A549 (cell line): ENCODE measurements at regions not wholly inside any gene's neighbourhood (a gene's known extent, or its start where the extent isn't known, plus 50 kb on each side); places are given as distances from the start of the nearest gene placed in this dataset.

Experiments
- ATAC-seq, 2 experiments: fragments of 200-7000 bp in 1 of 2; fragments of >200 bp in 1 of 2; cut with Nextera tagmentation in 1 of 2; cut with Tn5 transposase in 1 of 2; 3 replicates each; pipeline versions ENCODE4 v1.8.0 to v1.9.1; 2018 to 2020; ENCODE audit warnings: mild to moderate bottlenecking in 1 of 2, moderate library complexity in 1 of 2
- CTCF ChIA-PET: fragments of 300-600 bp; sonication (Branson Sonifier 250); formaldehyde crosslinking; extraction: SDS; loops from one replicate; lab custom pipeline; 2021; ENCODE audit warnings: antibody characterized with exemption, inconsistent platforms; lab: Yijun Ruan, JAX
- POLR2A ChIA-PET: fragments of 350-600 bp; formaldehyde crosslinking; extraction: SDS; loops from one replicate; lab custom pipeline; 2021; ENCODE audit warnings: antibody characterized with exemption, inconsistent platforms; lab: Yijun Ruan, JAX
- DNase-seq, 2 experiments: peaks; one replicate each; pipeline versions ENCODE4 v3.0.0 to v3.0.0-alpha.2; 2011 to 2016; ENCODE audit warnings: low read depth in 1 of 2, low spot score in 1 of 2
- FAIRE-seq: peaks from 2 replicates; lab custom pipeline; 2011; peaks lifted over from hg19 to GRCh38; lab: Jason Lieb, UNC
- H3K27ac ChIP-seq, 2 experiments: fragments of >200 bp; sonication (Bioruptor Twin); formaldehyde crosslinking; 3 replicates each; pipeline ENCODE4 v1.5.1; 2016 to 2017
- H3K4me1 ChIP-seq: fragments of >200 bp; sonication (Bioruptor Twin); formaldehyde crosslinking; 3 replicates; pipeline ENCODE4 v1.6.1; 2016
- H3K4me2 ChIP-seq: fragments of >200 bp; sonication (Bioruptor Twin); formaldehyde crosslinking; 3 replicates; pipeline ENCODE4 v1.6.1; 2016
- H3K4me3 ChIP-seq: fragments of >200 bp; sonication (Bioruptor Twin); formaldehyde crosslinking; 3 replicates; pipeline ENCODE4 v1.5.1; 2016
- H3K9me3 ChIP-seq: fragments of >200 bp; sonication (Bioruptor Twin); formaldehyde crosslinking; 3 replicates; pipeline ENCODE4 v1.6.1; 2016
- BHLHE40 ChIP-seq: IDR thresholded peaks from 2 replicates; pipeline ENCODE4 v1.6.1; 2012; ENCODE audit warnings: low read depth, low read length, inconsistent platforms
- CHD2 ChIP-seq: fragments of 150-350 bp; IDR thresholded peaks from 2 replicates; pipeline ENCODE4 v1.6.1; 2014; ENCODE audit warnings: low read length; ENCODE audit not compliant: partially characterized antibody
- CHD4 ChIP-seq: fragments of 200-600 bp; sonication (generic); IDR thresholded peaks from 2 replicates; pipeline ENCODE4 v1.6.1; 2016; ENCODE audit warnings: antibody characterized with exemption, mild to moderate bottlenecking, borderline replicate concordance
- EHF ChIP-seq: fragments of 250-450 bp; sonication (Bioruptor Pico); IDR thresholded peaks from 2 replicates; pipeline ENCODE4 v1.5.0; 2020; ENCODE audit warnings: mild to moderate bottlenecking
- EHMT2 ChIP-seq: fragments of 200-600 bp; sonication (generic); IDR thresholded peaks from 2 replicates; pipeline ENCODE4 v1.6.1; 2016; ENCODE audit warnings: antibody characterized with exemption, low read depth, mild to moderate bottlenecking, moderate library complexity
- EP300 ChIP-seq, 2 experiments: fragments of >200 bp; sonication (Bioruptor Twin); formaldehyde crosslinking; IDR thresholded peaks; 2 replicates in 1 of 2; 3 replicates in 1 of 2; pipeline ENCODE4 v1.6.1; 2016 to 2017
- FOSB ChIP-seq: fragments of 250-450 bp; sonication (Bioruptor Pico); IDR thresholded peaks from 2 replicates; pipeline ENCODE4 v1.5.0; 2020; ENCODE audit warnings: mild to moderate bottlenecking, moderate library complexity
- FOXS1 ChIP-seq: fragments of 250-450 bp; sonication (Bioruptor Pico); IDR thresholded peaks from 2 replicates; pipeline ENCODE4 v1.5.0; 2020; ENCODE audit warnings: mild to moderate bottlenecking, moderate library complexity
- GATA3 ChIP-seq: IDR thresholded peaks from 2 replicates; pipeline ENCODE4 v1.6.1; 2012; ENCODE audit warnings: borderline replicate concordance
- HES2 ChIP-seq: fragments of >200 bp; sonication (Bioruptor Twin); formaldehyde crosslinking; IDR thresholded peaks from 2 replicates; pipeline ENCODE4 v1.6.1; 2016
- HEYL ChIP-seq: fragments of 250-450 bp; sonication (Bioruptor Pico); IDR thresholded peaks from 2 replicates; pipeline ENCODE4 v1.8.0; 2021; ENCODE audit warnings: mild to moderate bottlenecking, moderate library complexity
- HOXB5 ChIP-seq: fragments of 250-450 bp; sonication (Bioruptor Pico); IDR thresholded peaks from 2 replicates; pipeline ENCODE4 v1.5.0; 2020; ENCODE audit warnings: mild to moderate bottlenecking, moderate library complexity
- JUNB ChIP-seq: fragments of >200 bp; sonication (Bioruptor Twin); formaldehyde crosslinking; IDR thresholded peaks from 2 replicates; pipeline ENCODE4 v1.6.1; 2016
- KDM5A ChIP-seq: fragments of 200-600 bp; sonication (generic); IDR thresholded peaks from 2 replicates; pipeline ENCODE4 v1.6.1; 2016; ENCODE audit warnings: antibody characterized with exemption, mild to moderate bottlenecking
- MAX ChIP-seq: IDR thresholded peaks from 2 replicates; pipeline ENCODE4 v1.6.1; 2012
- MAZ ChIP-seq: fragments of 150-350 bp; IDR thresholded peaks from 2 replicates; pipeline ENCODE4 v1.6.1; 2014; ENCODE audit warnings: antibody characterized with exemption, low read depth, low read length, borderline replicate concordance
- NPAS2 ChIP-seq: fragments of 250-450 bp; sonication (Bioruptor Pico); IDR thresholded peaks from 2 replicates; pipeline ENCODE4 v1.8.0; 2022; ENCODE audit warnings: mild to moderate bottlenecking, moderate library complexity, borderline replicate concordance
- PHF8 ChIP-seq: fragments of 200-600 bp; sonication (generic); IDR thresholded peaks from 2 replicates; pipeline ENCODE4 v1.6.1; 2016; ENCODE audit warnings: low read depth, mild to moderate bottlenecking, antibody characterized with exemption, moderate library complexity, borderline replicate concordance
- POLR2AphosphoS2 ChIP-seq: conservative IDR thresholded peaks from 2 replicates; pipeline ENCODE4 v1.6.1; 2012; ENCODE audit warnings: low read length, improper control_type of control experiment, inconsistent platforms
- RAD21 ChIP-seq, 2 experiments: fragments of >200 bp in 1 of 2; sonication (Bioruptor Twin) in 1 of 2; formaldehyde crosslinking in 1 of 2; IDR thresholded peaks in 1 of 2; conservative IDR thresholded peaks in 1 of 2; 2 replicates in 1 of 2; 3 replicates in 1 of 2; pipeline ENCODE4 v1.6.1; 2012 to 2018; ENCODE audit warnings: inconsistent platforms in 1 of 2
- TFCP2L1 ChIP-seq: fragments of 250-450 bp; sonication (Bioruptor Pico); IDR thresholded peaks from 2 replicates; pipeline ENCODE4 v1.5.0; 2021; ENCODE audit warnings: mild to moderate bottlenecking
- TP53 ChIP-seq: fragments of 250-450 bp; sonication (Bioruptor Pico); IDR thresholded peaks from 2 replicates; pipeline ENCODE4 v1.5.0; 2021; ENCODE audit warnings: mild to moderate bottlenecking, moderate library complexity
- WGBS: methylation state at CpG from one replicate; pipeline ENCODE4 v1.1.6; 2017; ENCODE audit errors: missing lambda C conversion rate; 5-methylcytosine and 5-hydroxymethylcytosine counted together
- TF ChIP-seq, protein P1 (sequence below): fragments of >200 bp; sonication (Bioruptor Twin); formaldehyde crosslinking; IDR thresholded peaks from 3 replicates; pipeline ENCODE4 v1.6.1; 2016
- TF ChIP-seq, protein P2 (sequence below): IDR thresholded peaks from 2 replicates; pipeline ENCODE4 v1.6.1; 2012; ENCODE audit warnings: low read depth, borderline replicate concordance
- TF ChIP-seq, protein P3 (sequence below): fragments of 200-600 bp; sonication (generic); IDR thresholded peaks from 2 replicates; pipeline ENCODE4 v1.6.1; 2016; ENCODE audit warnings: antibody characterized with exemption, mild to moderate bottlenecking, moderate library complexity
- TF ChIP-seq, protein P4 (sequence below): fragments of 450-650 bp; IDR thresholded peaks from 2 replicates; pipeline ENCODE4 v1.6.1; 2014; ENCODE audit warnings: antibody characterized with exemption

GRCh38 chr12:64955746-64956145, 131.3 kb downstream of the TBC1D30 start:
- CTCF ChIA-PET = no interaction called here
- no peak for DNase-seq
- POLR2A ChIA-PET = no interaction called here
- Histone ChIP-seq H3K4me3 (no peak overlapping the region), H3K4me1 (no peaks in the 10 kb centered on the region), H3K9me3 (no peaks in the 10 kb centered on the region), H3K4me2 (no peak overlapping the region), H3K27ac (no peak overlapping the region)
- TF ChIP-seq GATA3 = no peak
- no peak for TF ChIP-seq FOSB (CRISPR knock-in tag)
- no peak for TF ChIP-seq EHF
- TF ChIP-seq MAX = no peak
- no peak for TF ChIP-seq CHD2
- no peak for TF ChIP-seq FOXS1 (CRISPR knock-in tag)
- TF ChIP-seq HES2 = no peak
- TF ChIP-seq TP53 = no peak
- TF ChIP-seq, protein P1, sequence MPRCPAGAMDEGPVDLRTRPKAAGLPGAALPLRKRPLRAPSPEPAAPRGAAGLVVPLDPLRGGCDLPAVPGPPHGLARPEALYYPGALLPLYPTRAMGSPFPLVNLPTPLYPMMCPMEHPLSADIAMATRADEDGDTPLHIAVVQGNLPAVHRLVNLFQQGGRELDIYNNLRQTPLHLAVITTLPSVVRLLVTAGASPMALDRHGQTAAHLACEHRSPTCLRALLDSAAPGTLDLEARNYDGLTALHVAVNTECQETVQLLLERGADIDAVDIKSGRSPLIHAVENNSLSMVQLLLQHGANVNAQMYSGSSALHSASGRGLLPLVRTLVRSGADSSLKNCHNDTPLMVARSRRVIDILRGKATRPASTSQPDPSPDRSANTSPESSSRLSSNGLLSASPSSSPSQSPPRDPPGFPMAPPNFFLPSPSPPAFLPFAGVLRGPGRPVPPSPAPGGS = no peak
- no peak for TF ChIP-seq BHLHE40
- no peak for TF ChIP-seq RAD21 (conservative IDR thresholded peaks at IDR 0.05 in 1 of 2, IDR thresholded peaks at IDR 0.05 in 1 of 2)
- no peak for TF ChIP-seq TFCP2L1 (CRISPR knock-in tag)
- no peak for ATAC-seq
- no peak for FAIRE-seq

DNA sequence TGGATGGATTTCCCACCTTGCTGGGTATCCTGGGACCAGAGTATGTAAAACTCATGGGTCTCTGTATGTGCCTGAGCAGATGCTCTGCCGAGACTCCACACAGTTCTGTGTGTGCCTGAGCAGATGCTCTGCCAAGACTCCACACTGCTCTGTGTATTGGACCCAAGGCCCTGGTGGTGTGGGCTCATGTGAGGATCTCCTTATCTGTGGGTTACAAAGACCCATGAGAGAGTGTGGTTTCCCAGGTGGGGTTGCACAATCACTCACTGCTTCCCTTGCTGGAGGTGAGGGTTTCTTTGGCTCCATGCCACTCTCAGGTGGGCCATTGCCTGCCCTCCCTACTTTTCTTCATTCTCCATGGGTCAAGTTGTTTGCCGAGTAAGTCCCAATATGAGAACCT, 141.5 kb downstream of the TBC1D30 start:
- peaks cover 10% of the 10 kb centered on the region; the same call in 2 of the 3 replicates for H3K4me1 ChIP-seq
- TF ChIP-seq EHMT2 (no peak), EP300 (IDR thresholded peaks at IDR 0.05) (no peak), NPAS2 (CRISPR knock-in tag) (no peak), HEYL (CRISPR knock-in tag) (no peak), JUNB (no peak), HES2 (no peak), HOXB5 (no peak), KDM5A (no peak), MAZ (no peak), GATA3 (no peak), CHD4 (no peak), PHF8 (no peak), TP53 (no peak), POLR2AphosphoS2 (no peak), EHF (no peak)
- TF ChIP-seq, protein P2, sequence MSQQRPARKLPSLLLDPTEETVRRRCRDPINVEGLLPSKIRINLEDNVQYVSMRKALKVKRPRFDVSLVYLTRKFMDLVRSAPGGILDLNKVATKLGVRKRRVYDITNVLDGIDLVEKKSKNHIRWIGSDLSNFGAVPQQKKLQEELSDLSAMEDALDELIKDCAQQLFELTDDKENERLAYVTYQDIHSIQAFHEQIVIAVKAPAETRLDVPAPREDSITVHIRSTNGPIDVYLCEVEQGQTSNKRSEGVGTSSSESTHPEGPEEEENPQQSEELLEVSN = no peak
- TF ChIP-seq, protein P3, sequence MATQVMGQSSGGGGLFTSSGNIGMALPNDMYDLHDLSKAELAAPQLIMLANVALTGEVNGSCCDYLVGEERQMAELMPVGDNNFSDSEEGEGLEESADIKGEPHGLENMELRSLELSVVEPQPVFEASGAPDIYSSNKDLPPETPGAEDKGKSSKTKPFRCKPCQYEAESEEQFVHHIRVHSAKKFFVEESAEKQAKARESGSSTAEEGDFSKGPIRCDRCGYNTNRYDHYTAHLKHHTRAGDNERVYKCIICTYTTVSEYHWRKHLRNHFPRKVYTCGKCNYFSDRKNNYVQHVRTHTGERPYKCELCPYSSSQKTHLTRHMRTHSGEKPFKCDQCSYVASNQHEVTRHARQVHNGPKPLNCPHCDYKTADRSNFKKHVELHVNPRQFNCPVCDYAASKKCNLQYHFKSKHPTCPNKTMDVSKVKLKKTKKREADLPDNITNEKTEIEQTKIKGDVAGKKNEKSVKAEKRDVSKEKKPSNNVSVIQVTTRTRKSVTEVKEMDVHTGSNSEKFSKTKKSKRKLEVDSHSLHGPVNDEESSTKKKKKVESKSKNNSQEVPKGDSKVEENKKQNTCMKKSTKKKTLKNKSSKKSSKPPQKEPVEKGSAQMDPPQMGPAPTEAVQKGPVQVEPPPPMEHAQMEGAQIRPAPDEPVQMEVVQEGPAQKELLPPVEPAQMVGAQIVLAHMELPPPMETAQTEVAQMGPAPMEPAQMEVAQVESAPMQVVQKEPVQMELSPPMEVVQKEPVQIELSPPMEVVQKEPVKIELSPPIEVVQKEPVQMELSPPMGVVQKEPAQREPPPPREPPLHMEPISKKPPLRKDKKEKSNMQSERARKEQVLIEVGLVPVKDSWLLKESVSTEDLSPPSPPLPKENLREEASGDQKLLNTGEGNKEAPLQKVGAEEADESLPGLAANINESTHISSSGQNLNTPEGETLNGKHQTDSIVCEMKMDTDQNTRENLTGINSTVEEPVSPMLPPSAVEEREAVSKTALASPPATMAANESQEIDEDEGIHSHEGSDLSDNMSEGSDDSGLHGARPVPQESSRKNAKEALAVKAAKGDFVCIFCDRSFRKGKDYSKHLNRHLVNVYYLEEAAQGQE = no peak
- TF ChIP-seq, protein P4, sequence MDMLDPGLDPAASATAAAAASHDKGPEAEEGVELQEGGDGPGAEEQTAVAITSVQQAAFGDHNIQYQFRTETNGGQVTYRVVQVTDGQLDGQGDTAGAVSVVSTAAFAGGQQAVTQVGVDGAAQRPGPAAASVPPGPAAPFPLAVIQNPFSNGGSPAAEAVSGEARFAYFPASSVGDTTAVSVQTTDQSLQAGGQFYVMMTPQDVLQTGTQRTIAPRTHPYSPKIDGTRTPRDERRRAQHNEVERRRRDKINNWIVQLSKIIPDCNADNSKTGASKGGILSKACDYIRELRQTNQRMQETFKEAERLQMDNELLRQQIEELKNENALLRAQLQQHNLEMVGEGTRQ = no peak
- FAIRE-seq = no peak
- ChIA-PET POLR2A (no interaction called here), CTCF (no interaction called here)
- H3K4me3 ChIP-seq = no peak overlapping the region
- H3K4me2 ChIP-seq = no peak overlapping the region
- H3K9me3 ChIP-seq = peaks cover 14% of the 10 kb centered on the region; the same call in 2 of the 3 replicates
- 58% methylated on average over 2 of the region's 2 CpGs for WGBS
- no peak for ATAC-seq
- no peak overlapping the region for H3K27ac ChIP-seq
- DNase-seq = no peak
